22Rv1 (cell line): ENCODE measurements at regions not wholly inside any gene's neighbourhood (a gene's known extent, or its start where the extent isn't known, plus 50 kb on each side); places are given as distances from the start of the nearest gene placed in this dataset.

Source experiments
- ZFX ChIP-seq: fragments of 450-650 bp; IDR thresholded peaks from 2 replicates; pipeline ENCODE4 v1.6.1; 2017; ENCODE audit warnings: antibody characterized with exemption, borderline replicate concordance
- TF ChIP-seq, protein P1 (sequence below): fragments of 450-650 bp; IDR thresholded peaks from 2 replicates; pipeline ENCODE4 v1.5.1; 2017; ENCODE audit warnings: mild to moderate bottlenecking

DNA sequence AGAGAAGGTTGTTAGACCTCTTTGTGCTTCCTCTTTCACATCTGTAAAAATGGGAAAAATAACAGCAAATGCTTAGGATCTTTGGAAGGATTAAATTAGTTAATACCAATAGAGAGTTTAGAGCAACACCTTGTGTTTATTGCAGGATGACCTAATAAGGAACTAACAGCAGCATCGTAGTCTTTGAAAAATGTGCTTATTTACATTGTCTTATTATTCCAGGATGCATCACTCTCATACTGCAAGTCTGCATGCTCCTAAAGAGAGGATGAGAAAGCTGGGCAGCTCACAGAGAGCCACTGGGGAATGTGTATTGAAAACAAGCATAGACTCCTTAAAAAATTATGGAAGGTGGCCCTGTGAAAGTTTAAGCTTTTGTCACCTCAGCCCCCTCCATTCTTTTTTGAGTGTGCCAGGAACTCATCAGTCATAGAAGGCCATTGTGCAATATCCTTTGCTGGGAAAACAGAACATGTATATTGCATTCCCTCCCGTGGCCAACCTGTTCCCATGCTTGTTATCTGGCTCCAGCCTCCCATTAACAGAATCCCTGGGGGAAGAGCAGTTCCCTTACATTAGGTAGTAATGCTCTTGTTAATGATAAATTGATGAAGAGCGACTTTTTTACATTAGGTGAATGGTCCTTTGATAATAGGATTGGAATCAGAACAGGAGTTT lies 180.7 kb downstream of the ZNF326 start:
- TF ChIP-seq, protein P1, sequence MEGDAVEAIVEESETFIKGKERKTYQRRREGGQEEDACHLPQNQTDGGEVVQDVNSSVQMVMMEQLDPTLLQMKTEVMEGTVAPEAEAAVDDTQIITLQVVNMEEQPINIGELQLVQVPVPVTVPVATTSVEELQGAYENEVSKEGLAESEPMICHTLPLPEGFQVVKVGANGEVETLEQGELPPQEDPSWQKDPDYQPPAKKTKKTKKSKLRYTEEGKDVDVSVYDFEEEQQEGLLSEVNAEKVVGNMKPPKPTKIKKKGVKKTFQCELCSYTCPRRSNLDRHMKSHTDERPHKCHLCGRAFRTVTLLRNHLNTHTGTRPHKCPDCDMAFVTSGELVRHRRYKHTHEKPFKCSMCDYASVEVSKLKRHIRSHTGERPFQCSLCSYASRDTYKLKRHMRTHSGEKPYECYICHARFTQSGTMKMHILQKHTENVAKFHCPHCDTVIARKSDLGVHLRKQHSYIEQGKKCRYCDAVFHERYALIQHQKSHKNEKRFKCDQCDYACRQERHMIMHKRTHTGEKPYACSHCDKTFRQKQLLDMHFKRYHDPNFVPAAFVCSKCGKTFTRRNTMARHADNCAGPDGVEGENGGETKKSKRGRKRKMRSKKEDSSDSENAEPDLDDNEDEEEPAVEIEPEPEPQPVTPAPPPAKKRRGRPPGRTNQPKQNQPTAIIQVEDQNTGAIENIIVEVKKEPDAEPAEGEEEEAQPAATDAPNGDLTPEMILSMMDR = no peak
- TF ChIP-seq ZFX = no peak
